GM19397 (cell line): ENCODE measurements at regions not wholly inside any gene's neighbourhood (a gene's known extent, or its start where the extent isn't known, plus 50 kb on each side); places are given as distances from the start of the nearest gene placed in this dataset.

Source experiments
- ATAC-seq: cut with Tn5 transposase; IDR thresholded peaks from one replicate; pipeline ENCODE4 v1.9.1; 2021; ENCODE audit warnings: mild to moderate bottlenecking, moderate library complexity; ENCODE audit not compliant: unreplicated experiment

- ATAC-seq: no peak
Observed at GRCh38 chr2:222064286-222064685, 234.5 kb downstream of the PAX3 start.

DNA sequence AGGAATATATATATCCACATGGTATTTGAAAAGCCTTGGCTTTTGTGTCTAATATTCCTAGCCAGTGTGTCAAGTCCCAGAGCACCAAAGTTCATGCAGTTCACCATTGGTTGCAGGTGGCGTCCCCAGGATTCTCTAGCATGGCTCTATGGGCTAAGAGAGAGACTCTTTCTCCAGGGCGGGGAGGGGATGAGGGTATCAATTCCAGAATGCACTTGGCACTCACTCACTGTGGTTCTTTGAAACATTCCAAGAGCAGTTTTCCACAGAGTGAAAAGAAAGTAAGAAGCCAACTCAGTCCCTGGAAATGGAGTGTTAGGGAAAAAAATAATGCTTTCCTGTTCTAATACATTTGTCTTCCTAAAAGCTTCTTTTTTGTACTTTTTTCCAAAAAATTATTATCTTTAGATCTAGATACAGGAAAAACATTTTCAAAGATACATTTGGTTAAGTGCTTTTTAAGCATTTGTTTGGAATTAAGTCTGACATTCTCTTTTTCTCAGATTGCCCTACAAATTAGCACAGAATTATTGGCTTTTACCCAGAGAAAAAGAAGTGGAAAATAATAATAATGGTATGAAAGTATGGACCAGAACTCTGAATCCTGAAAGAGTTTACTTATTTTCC, 239.9 kb downstream of the PAX3 start:
- no peak for ATAC-seq

GRCh38 chr2:222057347-222058073, 241.3 kb downstream of the PAX3 start:
- no peak for ATAC-seq

DNA sequence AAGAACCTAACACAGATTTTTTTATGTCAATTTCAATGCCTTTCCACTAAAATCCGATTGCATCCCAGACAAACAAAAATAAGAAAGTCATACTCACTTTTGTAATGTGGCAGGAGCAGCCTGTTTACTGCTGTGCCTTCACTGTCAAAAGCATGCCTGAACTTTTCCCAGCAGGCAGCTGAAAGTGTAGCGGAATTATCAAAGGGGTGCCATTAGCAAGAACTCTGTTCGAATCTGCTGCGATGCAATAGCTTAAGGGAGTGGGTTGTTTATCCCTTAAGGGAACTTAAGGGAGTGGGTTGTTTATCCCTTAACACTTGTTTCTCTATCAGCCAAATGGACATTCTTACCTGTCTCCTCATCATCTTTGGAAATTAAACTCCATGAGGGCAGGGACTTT, 243.5 kb downstream of the PAX3 start:
- no peak for ATAC-seq

- no peak for ATAC-seq
Observed at GRCh38 chr2:222054813-222055212, 244.0 kb downstream of the PAX3 start.

DNA sequence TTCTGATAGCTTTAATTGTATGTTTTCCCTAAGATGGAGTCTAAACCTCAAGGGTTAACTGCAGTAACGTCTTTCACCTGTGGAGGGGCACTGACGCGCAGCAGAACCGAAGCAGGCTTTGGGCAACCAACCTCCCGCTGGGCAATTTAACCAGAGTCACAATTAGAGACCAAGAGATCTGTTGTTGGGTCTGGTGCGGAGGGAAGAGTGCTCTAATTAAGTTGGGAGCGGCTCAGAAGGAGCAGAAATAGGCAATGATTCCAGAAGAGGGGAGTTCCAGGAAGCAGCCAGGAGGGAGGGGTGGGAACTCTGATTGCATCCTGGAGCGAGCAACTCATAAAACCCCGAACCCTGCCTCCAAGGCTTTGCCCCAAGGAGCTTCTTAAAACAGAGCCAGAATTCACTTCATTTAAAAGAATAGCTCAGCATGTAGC, 245.8 kb downstream of the PAX3 start:
- ATAC-seq: peak; percentile 65

GRCh38 chr2:222050981-222051380, 247.8 kb downstream of the PAX3 start:
- no peak for ATAC-seq

DNA sequence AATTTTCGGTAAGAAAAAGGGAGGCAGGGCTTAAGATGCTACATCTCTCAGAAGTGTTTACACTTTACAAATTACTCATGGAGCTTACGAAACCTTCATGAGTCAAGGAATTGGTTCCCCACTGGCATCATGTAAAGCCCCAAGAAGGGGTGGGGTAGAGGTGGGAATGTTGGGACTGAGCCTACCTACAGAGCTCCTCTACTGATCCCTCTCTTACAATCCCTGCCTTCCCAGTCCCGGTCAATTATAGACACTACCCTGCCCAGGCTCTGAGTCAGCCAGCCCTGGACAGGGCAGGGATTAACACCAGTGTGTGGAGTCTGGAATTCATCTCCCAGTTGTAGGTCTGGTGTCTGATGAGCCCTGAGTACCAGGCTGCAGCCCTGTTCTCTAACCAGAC, 248.9 kb downstream of the PAX3 start:
- ATAC-seq: no peak

- ATAC-seq: no peak
Observed at GRCh38 chr2:222043897-222044296, 254.9 kb downstream of the PAX3 start.

DNA sequence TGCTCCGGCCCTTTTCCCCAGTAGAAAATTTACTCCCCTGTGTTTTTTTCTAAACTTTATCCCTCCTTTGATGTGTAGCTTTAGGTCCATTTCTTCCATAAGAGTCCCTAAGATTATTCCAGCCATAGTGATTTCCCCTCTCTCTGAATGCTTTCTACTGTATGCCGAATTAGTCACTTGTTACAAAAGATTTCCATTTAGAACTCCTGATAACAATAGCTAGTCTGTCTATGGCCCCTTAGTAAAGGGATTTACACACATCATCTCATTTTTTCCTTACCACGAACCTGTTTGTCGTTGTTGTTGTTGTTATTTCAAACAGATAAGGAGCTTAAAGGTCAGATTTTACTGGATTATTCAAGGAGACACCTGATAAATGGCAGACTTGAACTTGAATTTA, 256.1 kb downstream of the PAX3 start:
- ATAC-seq: no peak

- no peak for ATAC-seq
Observed at GRCh38 chr2:222040333-222040732, 258.5 kb downstream of the PAX3 start.

DNA sequence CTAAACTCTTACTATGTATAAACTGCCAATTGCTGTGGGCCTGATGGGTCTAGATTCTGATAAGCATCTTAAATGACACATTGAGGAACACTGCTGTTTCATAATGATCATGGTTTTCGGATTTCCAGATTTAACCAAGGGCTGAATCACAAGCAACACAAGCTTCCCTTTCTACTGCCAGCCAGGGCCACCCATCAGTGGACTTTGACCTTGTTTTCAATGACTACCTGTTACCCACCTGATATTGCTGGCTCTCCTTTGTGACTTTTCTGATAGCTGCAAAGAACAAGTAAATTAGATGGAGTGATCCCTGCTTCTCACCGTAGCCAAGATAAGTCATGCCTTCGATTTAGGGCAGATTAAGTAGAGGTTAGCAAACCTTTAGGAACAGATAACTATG, 259.0 kb downstream of the PAX3 start:
- ATAC-seq: no peak

DNA sequence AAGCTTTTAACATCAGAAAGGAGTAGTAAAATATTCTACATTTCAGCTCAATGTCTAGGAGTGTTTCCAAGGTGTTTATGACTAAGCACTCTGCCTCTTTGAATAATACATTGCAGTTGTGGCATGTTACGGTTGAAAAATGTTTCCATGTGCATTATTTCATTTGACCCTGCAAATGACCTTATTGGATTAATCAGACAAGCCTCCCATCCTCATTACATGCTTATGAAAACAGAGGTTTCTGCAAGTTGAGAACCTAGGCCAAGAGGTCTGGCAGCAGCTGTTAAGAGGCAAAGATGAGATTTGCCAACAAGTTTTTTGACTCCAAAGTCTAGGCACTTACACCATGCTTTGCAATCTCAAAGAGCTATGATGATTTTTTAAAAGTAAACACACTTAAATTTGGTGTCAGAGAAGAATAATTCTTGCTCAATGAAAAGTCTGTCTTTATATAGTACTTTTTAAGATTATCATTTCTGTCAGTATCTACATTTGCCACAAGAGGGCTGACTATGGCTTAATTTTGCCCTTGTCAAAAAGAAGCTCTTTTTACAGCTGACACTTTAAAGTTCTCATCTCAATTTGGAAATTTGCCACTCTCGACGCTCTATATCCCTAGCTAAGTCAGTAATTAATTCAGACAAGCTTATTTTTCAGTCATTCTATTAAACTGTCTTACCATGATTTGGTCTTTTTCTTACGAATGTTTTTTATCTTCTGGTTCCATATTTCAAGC, 260.6 kb downstream of the PAX3 start:
- ATAC-seq: no peak

GRCh38 chr2:222037211-222037610, 261.6 kb downstream of the PAX3 start:
- ATAC-seq: no peak

DNA sequence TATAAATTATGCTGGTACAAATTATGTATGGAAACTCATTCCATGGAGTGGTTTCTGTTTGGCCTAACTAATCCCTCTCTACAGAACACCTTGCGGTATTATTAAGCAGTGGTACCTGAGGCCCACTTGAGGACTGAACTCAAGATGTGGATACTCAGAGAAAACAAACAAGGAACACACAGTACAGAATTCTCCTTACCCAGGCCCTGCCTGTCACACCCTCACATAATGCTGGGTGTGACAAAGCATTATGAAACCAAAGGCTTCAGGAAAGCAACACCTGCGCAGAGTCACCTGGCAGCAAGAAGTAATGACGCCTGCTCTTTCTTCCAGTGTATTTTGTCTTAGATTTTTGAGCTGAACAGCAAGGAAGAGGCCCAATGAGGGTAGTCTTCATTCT, 264.7 kb downstream of the PAX3 start:
- no peak for ATAC-seq

DNA sequence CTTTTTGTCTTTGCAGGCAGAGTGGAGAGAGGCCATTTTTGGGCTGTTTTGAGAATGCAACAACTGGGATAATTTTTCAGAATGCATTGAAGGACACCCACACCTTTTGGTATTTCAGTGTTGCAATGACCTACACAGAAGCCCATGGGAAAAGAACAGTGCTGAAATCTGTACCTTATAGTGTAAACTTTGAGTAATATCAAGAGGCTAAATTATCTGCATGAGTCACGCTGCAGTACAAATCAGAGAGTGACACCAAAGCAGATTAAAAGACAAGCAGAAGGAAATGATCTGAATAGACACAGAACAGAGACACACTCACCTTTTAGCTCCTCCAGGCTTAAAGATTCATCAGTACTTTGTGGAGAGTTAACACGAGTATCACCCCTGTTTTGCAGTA, 265.3 kb downstream of the PAX3 start:
- ATAC-seq: no peak

DNA sequence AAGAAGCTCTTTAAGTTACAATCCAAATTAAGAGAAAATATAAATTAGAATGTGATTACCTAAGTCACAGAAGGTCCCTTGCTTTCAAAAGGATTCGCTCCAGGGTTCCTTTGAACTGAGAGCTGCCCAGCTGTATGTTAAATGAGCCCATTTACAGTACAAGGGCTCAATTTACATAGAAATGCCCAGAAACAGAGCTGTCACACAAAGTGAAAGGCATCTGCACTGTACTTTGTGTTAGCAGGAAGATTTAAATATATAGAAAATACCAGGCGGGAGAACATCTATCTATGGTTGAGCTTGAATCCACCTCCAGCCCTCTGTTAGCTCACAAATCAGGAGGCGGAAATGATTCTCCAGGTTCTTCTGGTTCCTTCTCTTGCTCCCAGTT, 272.9 kb downstream of the PAX3 start:
- no peak for ATAC-seq

DNA sequence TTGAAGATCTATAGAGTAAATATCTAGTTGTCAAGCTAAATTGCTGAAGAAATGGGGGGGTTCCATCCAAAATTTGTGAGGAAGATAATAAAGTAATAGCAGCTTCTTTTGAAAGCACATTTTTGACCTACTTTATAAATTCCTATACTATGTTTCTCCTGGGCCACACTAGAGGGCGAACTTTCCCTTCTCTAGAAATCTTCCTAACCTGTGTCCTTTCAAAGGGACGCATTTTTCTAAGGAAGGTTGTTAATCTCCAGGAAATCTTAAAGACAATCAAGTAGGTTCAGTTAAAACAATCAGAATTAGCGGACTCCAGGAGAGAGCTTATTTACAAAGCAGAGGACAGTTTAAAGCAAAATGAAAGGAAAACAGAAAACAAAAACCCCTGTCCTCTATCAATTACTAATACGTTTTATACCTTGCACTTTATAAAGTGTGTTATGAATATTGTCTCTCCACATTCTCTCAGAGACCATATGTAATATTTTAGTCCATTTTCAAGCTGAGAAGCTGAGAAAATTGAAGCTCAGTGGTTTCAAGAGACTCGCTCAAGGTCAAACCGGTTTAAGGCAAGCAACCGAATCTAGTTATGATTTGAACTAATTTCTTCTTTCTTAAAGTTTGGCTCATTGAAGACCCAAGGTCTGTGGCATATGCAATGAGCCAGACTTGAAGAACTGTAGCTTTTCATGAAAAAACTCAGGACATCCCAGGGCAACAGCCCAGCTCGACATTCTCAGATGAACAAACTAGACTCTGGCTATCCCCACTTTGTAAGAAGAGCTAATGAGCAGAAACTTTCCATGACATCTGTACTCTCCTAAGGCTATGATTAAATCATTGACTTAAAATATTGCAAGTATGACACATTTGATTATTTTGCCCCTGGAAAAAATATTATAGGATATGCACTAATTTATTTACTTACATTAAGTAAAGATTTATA, 273.6 kb downstream of the PAX3 start:
- no peak for ATAC-seq

- no peak for ATAC-seq
Observed at GRCh38 chr2:222017252-222017850, 281.4 kb downstream of the PAX3 start.

GRCh38 chr2:222013889-222014288, 284.9 kb downstream of the PAX3 start:
- ATAC-seq: no peak

DNA sequence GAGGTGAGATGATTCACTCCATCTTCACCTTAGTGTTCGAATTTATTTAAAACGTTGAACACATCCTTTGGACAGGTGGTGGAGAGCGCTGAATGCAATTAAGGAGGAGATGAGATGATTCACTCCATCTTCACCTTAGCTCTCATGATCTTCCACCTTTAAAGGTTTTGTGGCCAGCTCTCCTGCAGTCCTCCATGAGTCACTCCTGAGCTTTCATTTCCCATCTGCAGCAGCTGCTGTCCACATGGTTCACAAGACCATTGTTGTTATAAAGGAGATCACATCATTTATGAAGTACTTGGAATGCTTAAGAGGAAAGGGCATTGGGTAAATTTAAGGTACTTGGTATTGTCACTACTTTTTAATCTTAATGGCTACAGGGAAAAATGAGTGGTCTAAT, 298.5 kb downstream of the PAX3 start:
- no peak for ATAC-seq
